LNCAP (cell line): ENCODE measurements at regions not wholly inside any gene's neighbourhood (a gene's known extent, or its start where the extent isn't known, plus 50 kb on each side); places are given as distances from the start of the nearest gene placed in this dataset.

ENCODE experiments used
- TF ChIP-seq, protein P1 (sequence below): fragments of 450-650 bp; IDR thresholded peaks from 2 replicates; pipeline ENCODE4 v1.5.1; 2017; ENCODE audit warnings: mild to moderate bottlenecking

DNA sequence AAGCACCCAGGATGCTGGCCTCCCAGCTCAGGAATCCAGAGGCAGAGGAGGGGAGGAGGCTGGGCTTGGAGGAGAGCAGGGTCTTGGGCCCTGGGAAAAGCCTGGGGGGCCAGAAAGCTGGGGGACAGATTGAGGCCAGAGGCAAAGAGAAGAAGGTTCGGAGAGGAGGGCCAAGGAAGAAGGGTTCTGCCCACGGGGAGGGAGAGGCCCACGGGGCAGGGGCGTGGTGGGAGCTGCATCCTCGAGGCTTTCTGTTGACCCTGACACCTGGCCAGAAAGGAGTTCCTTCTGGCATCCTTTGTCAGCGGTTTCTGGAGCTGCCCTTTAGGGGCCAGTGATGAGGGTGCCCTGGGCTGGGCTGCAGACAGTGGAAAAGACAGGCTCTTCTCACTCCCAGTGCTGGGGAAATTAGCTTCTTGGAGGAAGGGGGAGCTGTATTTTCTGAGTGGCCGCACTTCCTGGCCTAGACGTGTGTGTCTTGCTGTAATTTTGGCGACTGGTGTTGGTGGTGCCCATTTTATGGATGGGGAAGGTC, 308.7 kb downstream of the SEC14L1 start:
- TF ChIP-seq, protein P1, sequence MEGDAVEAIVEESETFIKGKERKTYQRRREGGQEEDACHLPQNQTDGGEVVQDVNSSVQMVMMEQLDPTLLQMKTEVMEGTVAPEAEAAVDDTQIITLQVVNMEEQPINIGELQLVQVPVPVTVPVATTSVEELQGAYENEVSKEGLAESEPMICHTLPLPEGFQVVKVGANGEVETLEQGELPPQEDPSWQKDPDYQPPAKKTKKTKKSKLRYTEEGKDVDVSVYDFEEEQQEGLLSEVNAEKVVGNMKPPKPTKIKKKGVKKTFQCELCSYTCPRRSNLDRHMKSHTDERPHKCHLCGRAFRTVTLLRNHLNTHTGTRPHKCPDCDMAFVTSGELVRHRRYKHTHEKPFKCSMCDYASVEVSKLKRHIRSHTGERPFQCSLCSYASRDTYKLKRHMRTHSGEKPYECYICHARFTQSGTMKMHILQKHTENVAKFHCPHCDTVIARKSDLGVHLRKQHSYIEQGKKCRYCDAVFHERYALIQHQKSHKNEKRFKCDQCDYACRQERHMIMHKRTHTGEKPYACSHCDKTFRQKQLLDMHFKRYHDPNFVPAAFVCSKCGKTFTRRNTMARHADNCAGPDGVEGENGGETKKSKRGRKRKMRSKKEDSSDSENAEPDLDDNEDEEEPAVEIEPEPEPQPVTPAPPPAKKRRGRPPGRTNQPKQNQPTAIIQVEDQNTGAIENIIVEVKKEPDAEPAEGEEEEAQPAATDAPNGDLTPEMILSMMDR = no peak

DNA sequence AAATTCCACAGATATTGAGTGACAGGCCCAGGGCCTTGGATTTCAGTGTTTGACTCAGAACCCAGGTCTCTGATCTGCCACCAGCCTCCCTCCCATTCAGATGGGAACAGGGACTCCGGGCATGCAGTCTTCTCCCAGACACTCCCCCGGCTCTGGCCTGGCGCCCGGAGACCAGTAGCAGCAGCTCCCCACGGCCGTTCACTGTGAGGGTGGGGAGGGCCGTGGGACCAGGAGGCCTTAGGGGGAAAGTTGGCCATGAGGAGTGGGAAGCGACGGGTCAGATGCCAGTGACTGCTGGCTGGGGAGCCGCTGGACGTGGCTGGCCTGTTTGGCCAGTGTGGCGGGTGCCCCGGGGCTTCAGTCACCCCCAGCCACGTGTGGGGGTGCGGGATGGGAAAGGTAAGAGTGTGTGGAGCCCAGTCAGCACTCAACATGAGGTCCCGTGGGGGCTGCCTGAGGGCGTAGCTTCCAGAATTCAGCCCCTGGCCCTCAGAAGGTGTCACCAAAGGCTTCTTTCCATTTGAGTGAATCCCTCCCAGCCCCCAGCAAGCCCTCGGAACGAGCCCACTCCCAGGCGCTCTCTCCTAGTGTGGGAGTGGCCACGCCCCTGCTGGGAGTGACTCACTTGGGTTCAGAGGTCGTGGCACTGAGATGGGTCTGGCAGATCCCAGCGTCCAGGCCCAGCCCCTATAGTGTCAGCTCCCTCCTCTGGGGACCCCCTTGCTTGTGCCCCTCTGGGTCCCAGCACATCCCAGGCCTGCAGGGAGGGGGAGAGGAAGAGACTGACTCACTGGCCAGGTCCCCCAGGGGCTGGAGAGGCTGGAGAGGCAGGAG, 309.4 kb downstream of the SEC14L1 start:
- TF ChIP-seq, protein P1 = no peak

DNA sequence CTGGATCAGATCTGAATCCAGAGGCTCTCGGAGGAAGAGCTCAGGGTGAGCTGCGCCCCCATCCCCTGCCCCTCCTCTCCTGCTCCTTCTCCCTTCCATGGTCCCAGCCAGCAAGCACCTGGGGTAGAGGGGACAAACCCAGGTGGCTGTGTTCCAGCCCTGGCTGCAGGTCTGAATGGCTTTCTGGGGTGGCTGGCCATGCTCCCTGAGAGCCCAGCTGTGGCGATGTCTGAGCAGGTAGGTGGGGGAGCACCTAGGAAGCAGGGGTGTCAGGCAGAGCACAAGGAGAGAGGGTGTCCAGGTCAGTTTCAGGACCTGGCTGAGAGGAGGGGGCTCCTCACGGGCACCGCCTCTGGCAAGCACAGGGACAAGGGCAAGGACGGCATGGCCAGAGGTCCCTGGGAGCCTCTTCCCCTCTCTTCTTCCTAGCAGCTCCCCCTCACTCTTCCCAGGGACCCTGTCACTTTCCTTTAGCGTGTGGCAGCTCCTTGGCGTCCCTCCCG, 310.0 kb downstream of the SEC14L1 start:
- TF ChIP-seq, protein P1 = no peak

DNA sequence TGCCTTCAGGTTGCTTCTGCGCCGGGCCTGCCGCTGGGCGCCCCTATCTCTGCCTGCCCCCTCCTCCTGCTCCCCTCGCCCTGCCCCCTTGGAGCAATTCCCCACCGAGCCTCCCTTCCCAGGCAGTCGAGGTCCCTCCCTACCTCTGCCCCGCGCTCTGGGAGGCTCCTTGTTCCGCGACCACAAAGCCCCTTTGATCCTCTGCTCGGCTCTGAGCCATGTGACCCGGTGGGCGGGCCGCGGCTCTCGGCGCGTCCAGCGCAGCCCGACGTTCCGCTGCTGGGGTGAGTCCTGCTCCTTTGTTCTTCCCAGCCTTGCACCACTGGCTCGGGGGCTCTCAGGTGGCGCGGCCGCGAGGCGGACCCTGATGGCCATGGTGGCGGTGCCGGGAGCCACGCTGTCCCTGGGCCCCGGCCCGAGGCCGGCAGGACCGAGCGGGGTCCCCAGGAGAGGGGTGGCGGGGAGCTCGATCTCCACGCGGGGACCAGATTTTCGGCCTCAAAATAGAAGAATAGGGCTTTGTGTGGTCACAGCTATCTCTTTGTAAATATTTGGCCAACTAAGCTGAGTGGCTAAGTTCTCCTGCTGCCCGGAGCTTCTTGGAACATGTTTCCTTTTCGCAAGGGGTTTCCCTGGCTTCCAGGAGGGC, 310.6 kb downstream of the SEC14L1 start:
- TF ChIP-seq, protein P1 = no peak

DNA sequence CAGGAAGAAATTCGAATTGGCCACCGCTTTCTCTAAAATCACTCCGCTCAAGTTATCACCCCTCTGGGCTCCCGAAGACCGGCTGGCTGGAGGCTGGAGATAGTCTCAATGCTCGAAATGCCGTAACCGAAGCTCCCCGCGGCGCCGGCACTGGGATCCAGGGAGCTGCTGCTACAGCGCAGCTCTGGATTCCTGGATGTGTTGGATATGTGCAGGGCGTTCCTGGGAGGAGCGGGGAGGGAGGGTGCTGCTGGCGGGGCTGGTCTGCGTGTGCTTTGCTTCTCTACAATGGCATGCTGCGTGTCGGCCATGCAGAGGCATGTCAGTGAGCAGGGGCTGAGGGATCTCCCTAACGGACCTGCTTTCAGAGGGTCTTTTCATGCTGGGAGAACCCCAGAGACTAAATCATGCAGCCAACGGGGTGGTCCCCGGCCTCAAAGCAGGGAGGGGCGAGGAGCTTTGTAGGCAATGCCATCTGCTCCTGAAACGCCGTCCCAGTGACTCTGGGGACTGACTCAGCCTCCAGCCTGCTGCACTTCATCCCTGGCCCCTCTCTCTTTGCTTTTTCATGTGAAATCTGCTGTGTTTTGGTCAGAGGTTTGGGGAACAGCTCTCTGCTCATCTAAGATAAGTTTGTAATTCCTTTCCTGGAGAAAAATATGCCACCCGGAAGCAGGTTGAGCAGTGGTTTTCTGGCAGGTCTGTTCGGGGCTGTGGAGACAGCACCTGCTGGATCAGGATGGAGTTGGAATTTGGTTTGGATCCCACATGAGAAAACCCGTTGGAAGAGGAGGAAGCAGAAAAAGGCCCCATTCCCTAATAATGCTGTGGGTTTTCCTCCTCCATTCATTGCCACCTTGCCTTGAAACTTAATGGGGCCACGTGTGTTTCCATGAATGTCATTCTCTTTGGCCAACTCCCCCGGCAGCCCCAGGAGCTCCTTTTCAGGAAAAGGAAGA, 311.4 kb downstream of the SEC14L1 start:
- TF ChIP-seq, protein P1 = no peak

DNA sequence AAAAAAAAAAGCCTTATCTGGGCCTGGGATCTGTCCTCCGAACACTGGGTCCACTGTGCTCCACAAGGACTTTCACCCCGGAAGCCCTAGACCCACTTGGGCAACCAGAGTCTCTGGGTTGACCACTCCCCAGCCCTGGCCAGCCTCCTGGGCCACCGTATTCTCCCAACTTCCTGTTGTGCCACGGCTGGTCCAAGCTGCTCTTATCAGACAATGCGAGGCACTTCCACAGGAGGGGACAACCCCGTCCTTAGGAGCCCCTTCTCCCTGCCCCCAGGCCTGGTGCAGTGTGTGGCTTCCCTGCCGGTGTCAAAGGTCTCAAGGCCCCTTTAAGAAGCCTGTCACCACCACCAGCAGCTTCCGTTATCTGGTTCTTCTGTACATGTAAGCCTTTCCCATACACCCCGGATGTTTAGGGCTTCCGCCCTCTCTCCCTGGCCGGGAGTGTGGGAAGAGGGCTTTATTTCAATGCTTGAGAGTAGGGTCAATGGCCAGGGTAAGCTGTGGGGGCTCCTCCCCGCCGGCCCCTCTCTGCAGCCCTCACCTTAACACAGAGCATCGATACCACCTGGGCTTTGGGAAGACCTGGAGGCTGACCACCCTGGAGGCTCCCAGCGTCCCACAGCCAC, 313.0 kb downstream of the SEC14L1 start:
- TF ChIP-seq, protein P1 = no peak
